MCF 10A (cell line): ENCODE measurements at regions not wholly inside any gene's neighbourhood (a gene's known extent, or its start where the extent isn't known, plus 50 kb on each side); places are given as distances from the start of the nearest gene placed in this dataset.

Experiments used
- BruUV-seq: library from RNA; stranded (reverse); fragments of 400-500 nt; replicated peaks from 2 replicates; lab custom pipeline; 2021; lab: Mats Ljungman, UMichigan
- CTCF ChIA-PET: fragments of 300-600 bp; sonication (Branson Sonifier 250); formaldehyde crosslinking; extraction: SDS; loops from one replicate; lab custom pipeline; 2021; ENCODE audit warnings: antibody characterized with exemption, inconsistent platforms; lab: Yijun Ruan, JAX
- POLR2A ChIA-PET: fragments of 300-600, 350-650 bp; sonication (Branson Sonifier 250); formaldehyde crosslinking; extraction: SDS; loops from one replicate; lab custom pipeline; 2020; ENCODE audit warnings: antibody characterized with exemption, inconsistent platforms; lab: Yijun Ruan, JAX
- DNase-seq: peaks from one replicate; pipeline ENCODE4 v3.0.0-alpha.2; 2018; ENCODE audit not compliant: unreplicated experiment
- H3K27ac Mint-ChIP-seq: one replicate; pipeline ENCODE4 v1.8.0; 2022; ENCODE audit warnings: mild to moderate bottlenecking, low read depth, mixed read lengths; ENCODE audit not compliant: unreplicated experiment
- H3K27me3 Mint-ChIP-seq: one replicate; pipeline ENCODE4 v1.8.0; 2022; ENCODE audit warnings: mixed read lengths; ENCODE audit not compliant: insufficient read depth, unreplicated experiment
- H3K36me3 Mint-ChIP-seq: one replicate; pipeline ENCODE4 v1.8.0; 2022; ENCODE audit warnings: mild to moderate bottlenecking, moderate library complexity, mixed read lengths; ENCODE audit not compliant: insufficient read depth, unreplicated experiment
- H3K4me1 Mint-ChIP-seq: one replicate; pipeline ENCODE4 v1.8.0; 2022; ENCODE audit warnings: mixed read lengths; ENCODE audit not compliant: insufficient read depth, unreplicated experiment
- H3K4me3 Mint-ChIP-seq: one replicate; pipeline ENCODE4 v1.8.0; 2022; ENCODE audit warnings: mild to moderate bottlenecking, moderate library complexity, mixed read lengths; ENCODE audit not compliant: unreplicated experiment
- H3K9me3 Mint-ChIP-seq: one replicate; pipeline ENCODE4 v1.8.0; 2022; ENCODE audit warnings: mixed read lengths; ENCODE audit not compliant: unreplicated experiment
- intact Hi-C: fragments of 100-400 bp; cut with micrococcal nuclease; formaldehyde crosslinking; loops from 2 replicates; pipeline ENCODE4 v1.14.1; 2022
- TF ChIP-seq, protein P1 (sequence below): fragments of 200-600 bp; IDR thresholded peaks from one replicate; pipeline ENCODE4 v1.8.0; 2022; ENCODE audit warnings: antibody characterized with exemption, mild to moderate bottlenecking; ENCODE audit not compliant: unreplicated experiment

DNA sequence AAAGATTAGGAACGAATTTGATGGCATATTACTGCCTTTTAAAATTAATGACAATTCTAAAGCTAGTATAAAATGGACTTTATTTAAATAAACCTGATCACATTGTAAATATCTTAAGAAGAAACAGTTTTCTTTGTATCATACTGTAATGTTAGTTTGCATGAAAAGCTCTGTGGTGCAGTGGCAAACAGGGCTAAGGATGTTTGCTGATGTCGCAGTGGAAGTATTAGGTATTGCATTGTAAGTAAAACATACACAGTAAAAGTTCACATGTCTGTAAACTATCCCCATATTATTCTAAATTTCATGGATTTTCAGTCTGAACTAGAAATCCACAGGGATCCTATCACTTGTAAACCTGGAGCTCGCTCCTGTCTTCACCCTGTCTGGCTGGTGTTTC is 252.6 kb upstream of the ZNF32 start:
- TF ChIP-seq, protein P1, sequence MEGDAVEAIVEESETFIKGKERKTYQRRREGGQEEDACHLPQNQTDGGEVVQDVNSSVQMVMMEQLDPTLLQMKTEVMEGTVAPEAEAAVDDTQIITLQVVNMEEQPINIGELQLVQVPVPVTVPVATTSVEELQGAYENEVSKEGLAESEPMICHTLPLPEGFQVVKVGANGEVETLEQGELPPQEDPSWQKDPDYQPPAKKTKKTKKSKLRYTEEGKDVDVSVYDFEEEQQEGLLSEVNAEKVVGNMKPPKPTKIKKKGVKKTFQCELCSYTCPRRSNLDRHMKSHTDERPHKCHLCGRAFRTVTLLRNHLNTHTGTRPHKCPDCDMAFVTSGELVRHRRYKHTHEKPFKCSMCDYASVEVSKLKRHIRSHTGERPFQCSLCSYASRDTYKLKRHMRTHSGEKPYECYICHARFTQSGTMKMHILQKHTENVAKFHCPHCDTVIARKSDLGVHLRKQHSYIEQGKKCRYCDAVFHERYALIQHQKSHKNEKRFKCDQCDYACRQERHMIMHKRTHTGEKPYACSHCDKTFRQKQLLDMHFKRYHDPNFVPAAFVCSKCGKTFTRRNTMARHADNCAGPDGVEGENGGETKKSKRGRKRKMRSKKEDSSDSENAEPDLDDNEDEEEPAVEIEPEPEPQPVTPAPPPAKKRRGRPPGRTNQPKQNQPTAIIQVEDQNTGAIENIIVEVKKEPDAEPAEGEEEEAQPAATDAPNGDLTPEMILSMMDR: no peak
- no peaks in the 10 kb centered on the region for H3K27me3 Mint-ChIP-seq
- ChIA-PET POLR2A (no interaction called here), CTCF (interaction anchor here (1.1 kb wide), 1 partner anchor 61 kb away, joined by 3 read pairs; no protein-coding TSS in a partner anchor)
- H3K4me1 Mint-ChIP-seq: no peaks in the 10 kb centered on the region
- no TSS peak for BruUV-seq
- peaks cover 14% of the 10 kb centered on the region for H3K9me3 Mint-ChIP-seq
- intact Hi-C loops: no loop called here
- H3K4me3 Mint-ChIP-seq: no peak overlapping the region
- DNase-seq: no peak
- H3K27ac Mint-ChIP-seq: no peak overlapping the region
- no peaks in the 10 kb centered on the region for H3K36me3 Mint-ChIP-seq

DNA sequence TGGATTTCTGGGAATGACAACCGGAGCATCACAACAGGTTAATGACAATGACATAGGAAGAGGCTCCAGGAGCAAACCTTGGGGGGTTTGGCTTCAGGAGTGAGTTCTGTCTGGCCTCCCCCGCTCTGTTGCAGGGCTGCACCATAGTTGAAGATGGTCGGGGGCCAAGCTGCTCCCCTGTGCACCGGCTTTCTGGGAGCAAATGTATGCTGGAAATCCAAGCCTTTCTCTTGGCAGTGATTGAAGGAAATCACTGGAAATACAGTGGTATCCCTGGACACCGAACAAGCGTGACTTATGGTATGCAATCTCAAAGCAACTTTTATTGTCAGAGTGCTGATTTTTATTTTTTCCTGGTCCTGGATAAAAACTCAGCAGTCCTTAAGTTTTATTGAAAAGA is 251.9 kb upstream of the ZNF32 start:
- H3K4me3 Mint-ChIP-seq: no peak overlapping the region
- H3K9me3 Mint-ChIP-seq: peaks cover 16% of the 10 kb centered on the region
- H3K27ac Mint-ChIP-seq: no peak overlapping the region
- H3K4me1 Mint-ChIP-seq: no peaks in the 10 kb centered on the region
- BruUV-seq: no TSS peak
- H3K36me3 Mint-ChIP-seq: no peaks in the 10 kb centered on the region
- peaks cover 7% of the 10 kb centered on the region for H3K27me3 Mint-ChIP-seq
- POLR2A ChIA-PET: no interaction called here
- CTCF ChIA-PET: interaction anchor here (1.1 kb wide), 1 partner anchor 62 kb away, joined by 3 read pairs; no protein-coding TSS in a partner anchor
- no peak for DNase-seq
- TF ChIP-seq, protein P1: no peak
- intact Hi-C loops: no loop called here

DNA sequence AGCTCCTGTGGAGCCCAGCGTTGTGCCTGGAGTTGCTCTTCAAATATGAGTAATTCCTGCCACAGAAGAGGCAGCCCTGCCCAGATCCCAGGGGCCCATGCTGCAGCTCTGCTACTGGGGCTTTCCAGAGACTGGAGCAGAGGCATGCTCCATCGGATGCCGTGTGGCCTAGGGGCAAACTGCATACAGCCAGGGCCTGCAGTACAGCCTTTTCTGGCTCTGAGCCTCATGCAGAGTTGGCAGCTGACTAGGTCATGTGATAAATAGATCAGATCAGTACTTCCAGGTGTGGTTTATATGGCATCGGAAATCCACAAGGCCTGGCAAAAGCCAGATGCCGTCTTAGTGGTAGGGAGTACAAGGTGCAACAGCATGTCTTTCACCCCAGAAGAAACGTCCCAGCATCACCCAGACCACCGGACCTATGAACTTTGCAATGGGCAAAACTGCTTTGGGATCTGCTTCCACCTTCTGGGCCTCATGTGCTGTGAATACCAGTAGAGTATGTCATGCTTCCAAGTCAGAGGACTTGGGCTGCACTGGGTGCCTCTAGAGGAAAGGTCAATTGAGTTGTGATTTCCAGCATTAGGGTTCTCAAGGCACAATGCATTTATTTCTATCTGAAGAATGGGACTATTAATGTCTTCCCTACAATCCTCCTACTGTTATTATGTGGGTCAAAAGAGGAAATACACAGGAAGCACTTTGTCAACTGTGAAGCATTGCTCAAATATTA is 250.7 kb upstream of the ZNF32 start:
- H3K4me1 Mint-ChIP-seq: no peaks in the 10 kb centered on the region
- no peak overlapping the region for H3K4me3 Mint-ChIP-seq
- H3K27ac Mint-ChIP-seq: no peak overlapping the region
- CTCF ChIA-PET: interaction anchor here (0.6 kb wide), 1 partner anchor 33 kb away, joined by 3 read pairs; no protein-coding TSS in a partner anchor
- POLR2A ChIA-PET: no interaction called here
- no peak for DNase-seq
- BruUV-seq: no TSS peak
- peaks cover 16% of the 10 kb centered on the region for H3K9me3 Mint-ChIP-seq
- peaks cover 16% of the 10 kb centered on the region for H3K27me3 Mint-ChIP-seq
- no peaks in the 10 kb centered on the region for H3K36me3 Mint-ChIP-seq
- intact Hi-C loops: no loop called here
- TF ChIP-seq, protein P1: no peak

DNA sequence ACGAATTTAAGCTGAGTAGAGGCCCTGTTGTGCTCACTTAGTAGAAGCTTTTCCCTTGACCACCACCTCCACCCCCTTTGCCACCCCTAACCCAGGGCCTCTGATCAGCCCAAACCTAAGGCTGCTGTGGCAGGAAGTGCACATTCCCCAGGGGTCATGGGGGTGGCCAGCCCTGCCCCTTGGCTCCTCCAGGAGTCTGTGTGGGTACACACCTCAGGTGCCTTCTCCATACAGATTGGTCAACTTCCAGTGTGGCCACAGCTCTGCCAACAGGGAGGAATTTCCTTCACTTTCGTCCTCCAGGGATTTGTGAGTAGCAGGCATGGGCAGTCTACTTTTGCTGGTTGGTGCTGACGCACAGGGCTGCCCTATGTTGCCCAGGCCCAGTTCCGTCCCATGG is 249.9 kb upstream of the ZNF32 start:
- Mint-ChIP-seq H3K4me3 (no peak overlapping the region), H3K9me3 (peaks cover 16% of the 10 kb centered on the region), H3K4me1 (no peaks in the 10 kb centered on the region), H3K36me3 (no peaks in the 10 kb centered on the region), H3K27me3 (peaks cover 16% of the 10 kb centered on the region), H3K27ac (no peak overlapping the region)
- CTCF ChIA-PET: no interaction called here
- DNase-seq: no peak
- POLR2A ChIA-PET: no interaction called here
- intact Hi-C loops: no loop called here
- TF ChIP-seq, protein P1: no peak
- BruUV-seq: no TSS peak
